T-helper 22 cell (primary cell): ENCODE measurements at regions not wholly inside any gene's neighbourhood (a gene's known extent, or its start where the extent isn't known, plus 50 kb on each side); places are given as distances from the start of the nearest gene placed in this dataset.

Experiments used
- DNase-seq: peaks from one replicate; pipeline ENCODE4 v3.0.0-alpha.2; 2020; ENCODE audit warnings: low read depth

- DNase-seq: no peak
These were observed 398.1 kb downstream of the GABRB3 start for GRCh38 chr15:26374806-26375205.

GRCh38 chr15:26372706-26373105 lies 400.2 kb downstream of the GABRB3 start:
- no peak for DNase-seq

GRCh38 chr15:26365077-26365476 lies 407.8 kb downstream of the GABRB3 start:
- DNase-seq: no peak

DNA sequence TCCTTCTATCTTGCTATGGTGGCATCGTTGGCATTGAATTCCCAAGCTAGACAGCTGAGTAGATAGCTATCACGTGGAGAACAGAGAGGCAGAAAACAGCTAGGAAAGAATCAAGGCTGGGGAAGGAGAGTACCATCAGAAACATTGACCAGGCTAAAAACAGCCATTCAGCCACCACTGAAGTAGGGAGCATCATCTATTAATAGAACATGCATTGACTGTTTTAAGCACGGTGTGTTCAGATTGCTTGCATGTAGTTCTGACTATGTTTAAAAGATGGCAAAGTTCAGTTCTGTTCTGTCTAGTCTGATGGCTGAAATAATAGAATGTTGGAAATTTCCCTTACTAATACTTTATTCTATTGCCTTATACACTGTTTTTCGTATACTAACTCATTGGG lies 413.0 kb downstream of the GABRB3 start:
- DNase-seq: no peak

DNA sequence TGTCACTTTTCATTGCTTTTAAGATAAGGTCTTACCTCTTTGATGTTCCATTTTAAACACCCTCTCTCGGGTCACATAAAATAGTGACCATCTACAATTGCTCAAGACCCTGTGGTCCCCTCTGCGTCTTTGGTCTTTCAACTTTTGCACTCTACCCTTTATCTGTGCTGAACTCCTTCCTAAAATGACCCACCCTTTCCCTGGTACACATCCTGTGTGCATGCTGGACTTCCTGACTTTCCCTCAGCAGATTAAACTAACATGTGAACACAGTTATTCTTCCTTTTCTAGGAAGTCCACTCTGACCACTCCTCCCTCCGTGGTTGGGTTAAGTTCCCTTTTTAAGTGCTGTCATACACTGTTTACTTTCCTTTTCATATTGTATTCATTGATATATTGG lies 414.2 kb downstream of the GABRB3 start:
- DNase-seq: no peak

GRCh38 chr15:26357653-26358052 lies 415.2 kb downstream of the GABRB3 start:
- DNase-seq: no peak

GRCh38 chr15:26355472-26356074 lies 417.3 kb downstream of the GABRB3 start:
- no peak for DNase-seq

- no peak for DNase-seq
These were observed 420.0 kb downstream of the GABRB3 start for GRCh38 chr15:26352909-26353308.

DNA sequence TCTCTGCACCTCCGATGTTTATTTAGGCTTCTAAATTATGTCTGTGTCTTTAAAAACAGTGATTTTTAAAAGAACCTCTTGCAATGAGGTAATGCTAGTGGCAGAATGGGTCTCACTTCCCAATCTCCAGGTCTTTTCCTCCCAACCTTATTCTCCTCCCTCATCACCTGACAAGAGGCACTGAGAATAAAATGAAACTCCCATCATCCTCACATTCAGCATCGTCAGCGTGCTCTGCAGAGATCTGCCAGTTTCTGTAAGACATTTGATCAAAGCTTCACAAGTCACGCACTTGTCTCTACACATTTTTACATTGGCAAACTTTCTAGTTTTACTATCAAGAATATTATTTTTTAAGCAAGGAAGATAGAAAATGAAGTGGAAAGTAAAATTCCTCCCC lies 420.5 kb downstream of the GABRB3 start:
- no peak for DNase-seq

GRCh38 chr15:26325495-26325894 lies 447.4 kb downstream of the GABRB3 start:
- DNase-seq: no peak

DNA sequence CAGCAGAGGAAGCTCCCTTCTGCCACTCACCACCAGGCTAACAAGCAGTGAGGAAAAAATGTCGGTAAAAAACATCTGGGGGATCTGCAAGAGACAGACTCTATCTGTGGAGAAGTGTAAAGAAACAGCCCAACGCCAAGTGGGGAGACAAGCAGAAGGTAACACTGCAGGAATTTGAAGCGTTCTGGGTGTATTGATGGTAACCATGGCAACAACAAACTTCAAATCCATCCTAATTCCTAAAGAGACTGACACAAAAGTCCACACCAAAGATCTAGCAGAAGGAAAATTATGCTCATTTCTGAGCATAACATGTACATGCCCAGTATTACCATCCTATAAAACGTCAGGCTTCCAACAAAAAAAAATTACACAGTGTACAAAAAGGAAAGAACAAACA lies 449.3 kb downstream of the GABRB3 start:
- no peak for DNase-seq

- no peak for DNase-seq
These were observed 454.2 kb downstream of the GABRB3 start for GRCh38 chr15:26318689-26319088.

GRCh38 chr15:26314577-26314976 lies 451.4 kb upstream of the ATP10A start:
- no peak for DNase-seq

GRCh38 chr15:26311710-26312236 lies 448.6 kb upstream of the ATP10A start:
- DNase-seq: no peak

- DNase-seq: no peak
These were observed 435.6 kb upstream of the ATP10A start for GRCh38 chr15:26298659-26299170.

DNA sequence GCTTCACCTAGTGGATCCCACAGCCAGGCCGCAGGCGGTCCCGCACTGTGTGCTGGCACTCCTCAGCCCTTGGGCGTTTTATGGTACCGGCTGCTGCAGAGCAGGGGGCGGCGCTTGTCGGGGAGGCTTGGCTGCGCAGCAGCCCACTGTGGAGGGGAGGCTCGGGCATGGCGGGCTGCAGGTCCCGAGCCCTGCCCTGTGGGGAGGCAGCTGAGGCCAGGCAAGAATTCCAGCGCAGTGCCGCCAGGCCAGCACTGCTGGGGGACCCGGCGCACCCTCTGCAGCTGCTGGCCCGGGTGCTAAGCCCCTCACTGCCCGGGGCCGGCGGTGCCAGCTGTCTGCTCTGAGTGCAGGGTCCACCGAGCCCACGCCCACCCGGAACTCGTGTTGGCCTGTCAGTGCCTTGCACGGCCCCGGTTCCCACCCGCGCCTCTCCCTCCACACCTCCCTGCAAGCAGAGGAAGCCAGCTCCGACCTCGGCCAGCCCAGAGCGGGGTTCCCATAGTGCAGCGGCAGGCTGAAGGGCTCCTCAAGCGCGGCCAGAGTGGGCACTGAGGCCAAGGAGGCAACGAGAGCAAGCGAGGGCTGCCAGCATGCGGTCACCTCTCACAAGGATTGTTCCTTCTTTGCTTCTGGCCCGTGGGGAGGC lies 435.0 kb upstream of the ATP10A start:
- no peak for DNase-seq

DNA sequence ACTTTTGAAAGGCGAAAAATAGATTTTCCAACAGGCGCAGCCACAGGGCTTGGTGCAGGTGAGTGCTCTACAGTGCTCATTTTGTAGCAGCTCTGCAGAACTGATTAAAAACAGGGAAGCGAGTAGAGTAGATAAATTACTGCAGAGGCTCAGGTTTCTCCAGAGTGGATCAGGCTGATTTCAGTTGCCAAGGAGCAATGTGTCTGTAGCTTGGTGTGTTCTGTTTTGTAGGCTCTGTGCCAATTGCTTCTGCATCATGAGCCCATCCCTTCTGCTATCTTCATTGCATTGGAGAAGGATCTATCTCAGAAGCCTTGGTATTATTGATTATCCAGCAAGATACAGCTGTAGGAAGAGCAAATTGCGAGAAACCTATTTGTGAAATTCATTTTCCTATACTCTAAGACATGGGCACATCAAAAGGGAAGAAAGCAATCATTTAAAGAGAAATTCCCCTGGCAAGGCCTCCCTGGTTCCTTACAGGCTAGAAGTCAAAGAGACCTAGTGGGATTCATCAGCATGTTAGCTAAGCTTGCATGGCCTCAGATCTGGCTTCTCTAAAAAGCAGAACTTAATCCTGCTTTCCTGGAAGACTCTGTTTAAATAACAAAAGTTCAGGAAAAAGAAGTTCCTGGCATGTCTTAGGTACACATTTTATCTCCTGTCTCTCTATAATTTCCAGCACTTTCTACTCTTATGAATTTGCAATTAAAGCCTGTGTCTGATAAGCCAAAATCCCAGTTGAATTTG lies 432.4 kb upstream of the ATP10A start:
- no peak for DNase-seq

DNA sequence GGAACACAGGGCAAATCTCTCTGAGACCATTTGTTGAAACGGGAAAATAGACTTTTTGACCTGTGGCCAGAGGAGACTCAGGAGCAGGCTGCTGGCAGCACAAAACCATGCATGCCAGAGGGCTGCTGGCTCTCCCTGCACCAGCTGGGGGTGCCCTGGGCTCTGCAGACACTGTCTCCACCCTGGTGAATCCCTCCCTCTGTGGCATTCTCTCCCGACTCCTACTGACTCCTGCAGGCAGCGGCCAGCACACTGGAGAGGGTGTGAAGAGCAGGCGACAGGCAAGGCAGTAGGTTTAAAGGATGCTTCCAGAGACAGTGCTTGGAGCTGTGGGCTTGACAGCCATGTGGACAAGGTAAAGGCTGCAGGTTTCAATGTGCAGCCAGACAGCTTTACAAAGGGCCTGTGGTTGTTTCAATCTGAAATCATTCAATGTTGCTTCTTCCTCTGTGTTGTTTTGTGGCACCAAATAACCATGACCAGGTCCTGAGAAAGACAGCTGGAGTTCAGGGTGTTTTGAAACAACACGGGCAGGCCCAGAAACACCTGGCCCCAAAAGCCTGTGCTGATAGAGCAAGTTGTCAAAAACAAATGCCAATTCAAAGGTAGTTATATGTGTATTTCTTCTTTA lies 431.0 kb upstream of the ATP10A start:
- DNase-seq: no peak

DNA sequence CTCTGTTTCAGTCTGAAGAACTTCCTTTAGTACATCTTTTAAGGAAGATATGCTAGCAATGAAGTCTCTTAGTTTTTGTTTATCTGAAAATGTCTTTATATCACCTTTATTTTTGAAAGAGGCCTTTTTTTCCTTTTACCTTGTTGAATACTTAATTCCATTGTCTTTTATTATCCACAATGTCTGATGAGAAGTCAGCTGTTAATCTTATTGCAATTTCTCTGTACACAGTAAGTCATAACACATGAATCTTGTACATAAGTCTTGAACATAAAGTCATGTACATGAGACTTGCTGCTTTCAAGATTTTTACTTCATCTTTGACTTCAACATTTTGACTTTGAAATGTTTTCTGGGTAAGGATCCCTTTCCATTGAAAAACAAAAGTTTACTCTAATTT lies 424.3 kb upstream of the ATP10A start:
- DNase-seq: no peak

GRCh38 chr15:26280281-26280680 lies 417.2 kb upstream of the ATP10A start:
- no peak for DNase-seq

- DNase-seq: no peak
These were observed 398.8 kb upstream of the ATP10A start for GRCh38 chr15:26261966-26262365.

- DNase-seq: no peak
These were observed 398.3 kb upstream of the ATP10A start for GRCh38 chr15:26261413-26261812.
